GM19452 (cell line): ENCODE measurements at regions not wholly inside any gene's neighbourhood (a gene's known extent, or its start where the extent isn't known, plus 50 kb on each side); places are given as distances from the start of the nearest gene placed in this dataset.
"Not testable (repeated sequence)": the region's sequence is repeated elsewhere in the genome, so short reads cannot be mapped to it uniquely, and the experiment has no call there.

Source experiments
- ATAC-seq: cut with Tn5 transposase; IDR thresholded peaks from one replicate; pipeline ENCODE4 v1.9.1; 2021; ENCODE audit not compliant: unreplicated experiment

- no peak for ATAC-seq
These were observed 1097.6 kb downstream of the JRKL start for GRCh38 chr11:97487387-97487786.

DNA sequence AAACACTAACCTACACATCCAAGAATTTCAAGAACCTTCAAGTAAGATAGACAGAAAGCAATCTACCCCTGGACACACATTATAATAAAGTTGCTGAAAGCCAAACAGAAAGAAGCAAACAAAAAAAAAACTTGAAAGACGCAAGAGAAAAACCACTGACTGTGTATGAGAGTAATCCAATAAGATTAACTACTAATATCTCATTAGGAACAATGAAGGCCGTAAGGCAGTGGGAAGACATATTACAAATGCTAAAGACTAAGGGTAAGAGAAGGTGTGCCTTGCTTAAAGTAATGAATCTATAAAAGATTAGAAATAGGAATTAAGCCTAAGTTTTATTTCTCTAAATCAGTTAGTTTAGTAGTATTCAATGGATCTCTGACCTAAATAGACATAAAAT lies 1109.1 kb downstream of the JRKL start:
- no peak for ATAC-seq

DNA sequence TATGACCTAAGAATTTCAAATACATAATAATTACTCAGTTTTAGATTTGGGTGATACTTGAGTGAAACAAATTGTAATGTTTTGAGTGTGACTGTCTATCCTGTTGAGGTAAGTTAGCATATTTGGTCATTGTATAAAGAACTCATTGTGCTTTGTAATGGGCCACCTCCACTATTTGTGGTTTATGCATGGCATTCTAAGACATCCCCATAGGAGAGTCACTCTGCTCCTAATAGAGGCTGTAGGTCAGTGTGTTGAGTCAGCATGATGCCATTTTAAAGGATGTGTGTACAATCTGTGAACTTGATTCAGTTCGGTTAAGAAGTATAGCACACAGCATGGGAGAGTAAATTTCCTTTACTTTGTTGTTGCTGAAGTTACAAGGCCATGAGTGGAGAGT lies 1112.4 kb downstream of the JRKL start:
- no peak for ATAC-seq

DNA sequence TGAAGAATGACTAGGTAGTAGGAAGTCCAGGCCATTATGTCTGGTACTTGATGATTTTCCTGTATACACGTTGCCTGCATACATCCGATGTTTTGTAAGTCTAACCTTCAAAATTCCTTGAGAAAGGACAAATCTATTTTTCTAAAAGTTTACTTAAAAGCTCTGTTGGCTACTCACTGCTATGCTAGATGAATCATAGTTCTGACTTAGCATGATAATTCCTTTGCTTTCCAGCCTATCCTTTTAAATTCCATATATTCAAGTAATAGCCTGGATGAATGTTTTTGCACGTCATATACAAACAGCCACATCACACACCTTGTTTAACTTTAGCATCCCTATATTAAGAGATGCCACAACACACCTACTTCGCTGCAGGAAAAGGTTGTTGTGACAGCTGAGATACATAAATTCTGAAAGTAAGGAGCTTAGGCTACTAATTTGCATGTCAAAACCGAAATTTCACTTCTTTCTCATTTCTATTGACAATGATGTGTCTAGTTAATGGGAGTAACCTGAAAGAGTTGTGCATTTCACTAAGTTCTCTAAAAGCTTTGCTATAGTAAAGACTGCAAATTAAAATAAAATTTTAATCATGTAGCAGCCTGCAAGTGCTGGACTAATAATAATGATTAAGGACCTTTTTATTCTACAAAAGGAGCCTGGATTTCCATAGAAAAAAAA lies 1116.4 kb downstream of the JRKL start:
- ATAC-seq = no peak

GRCh38 chr11:97514446-97514845 lies 1124.6 kb downstream of the JRKL start:
- ATAC-seq = no peak

DNA sequence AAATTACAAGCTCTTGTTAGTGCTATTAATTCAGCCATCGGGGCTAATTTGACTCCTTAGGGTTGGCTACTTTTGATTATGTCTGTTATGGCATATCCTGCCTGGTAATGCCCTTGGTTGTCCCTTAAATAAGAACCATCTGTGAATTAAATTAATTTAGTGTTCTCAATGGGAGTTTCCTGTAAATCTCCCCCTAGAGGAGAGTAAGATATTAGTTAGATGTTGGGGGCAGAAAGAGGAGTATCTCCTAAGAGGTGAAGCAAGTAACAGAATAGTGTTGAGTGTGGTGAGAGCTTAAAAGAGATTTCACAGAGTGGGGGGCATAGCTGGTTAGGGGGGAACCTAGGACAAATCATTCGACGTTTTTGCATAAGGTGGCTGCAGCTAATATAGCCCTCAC lies 1126.9 kb downstream of the JRKL start:
- no peak for ATAC-seq

GRCh38 chr11:97525273-97525672 lies 1135.5 kb downstream of the JRKL start:
- ATAC-seq = no peak

GRCh38 chr11:97537407-97538150 lies 1147.8 kb downstream of the JRKL start:
- ATAC-seq = no peak

- ATAC-seq = no peak
These were observed 1154.6 kb downstream of the JRKL start for GRCh38 chr11:97544431-97544830.

GRCh38 chr11:97548280-97548679 lies 1158.5 kb downstream of the JRKL start:
- no peak for ATAC-seq

- ATAC-seq = no peak
These were observed 1167.6 kb downstream of the JRKL start for GRCh38 chr11:97557399-97557798.

GRCh38 chr11:97567801-97568200 lies 1178.0 kb downstream of the JRKL start:
- ATAC-seq = no peak

DNA sequence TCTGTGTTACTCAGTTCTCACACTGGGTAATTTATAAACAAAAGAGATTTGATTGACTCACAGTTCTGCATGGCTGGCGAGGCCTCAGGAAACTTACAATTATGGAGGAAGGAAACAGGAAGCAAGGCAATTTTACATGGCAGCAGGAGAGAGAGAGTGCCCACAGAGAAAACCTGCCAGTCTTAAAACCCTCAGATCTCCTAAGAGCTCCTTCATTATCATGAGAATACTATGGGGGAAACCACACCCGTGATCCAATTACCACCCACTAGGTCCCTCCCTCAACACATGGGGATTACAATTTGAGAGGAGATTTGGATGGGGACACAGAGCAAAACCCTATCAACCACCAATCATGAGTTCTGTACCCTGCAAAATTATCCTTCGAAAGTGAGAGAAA lies 1180.8 kb downstream of the JRKL start:
- no peak for ATAC-seq

- ATAC-seq = not testable (repeated sequence)
These were observed 1184.0 kb downstream of the JRKL start for GRCh38 chr11:97573771-97574170.

- ATAC-seq = no peak
These were observed 1185.3 kb downstream of the JRKL start for GRCh38 chr11:97574976-97575665.

GRCh38 chr11:97607291-97608000 lies 1217.6 kb downstream of the JRKL start:
- no peak for ATAC-seq

DNA sequence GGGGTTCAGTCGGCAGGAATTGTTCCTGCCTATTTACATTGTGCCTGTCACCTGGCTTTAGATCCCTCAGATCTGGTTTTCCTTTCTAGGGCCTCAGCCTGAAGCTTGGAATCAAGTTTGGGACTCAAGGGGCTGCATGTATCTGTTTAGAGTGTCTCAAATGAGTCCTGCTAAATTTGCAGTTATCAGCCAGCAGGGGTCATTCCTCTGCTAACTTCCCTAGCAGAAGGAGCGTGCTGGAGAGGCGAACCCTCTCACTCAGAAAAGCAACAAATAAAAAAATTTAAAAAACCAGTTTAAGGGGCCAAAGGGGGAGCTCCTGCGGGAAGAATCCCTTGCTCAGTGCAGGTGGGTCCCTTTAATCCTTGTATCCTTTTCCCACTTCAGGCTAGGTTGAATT lies 1220.2 kb downstream of the JRKL start:
- ATAC-seq = no peak

- ATAC-seq = no peak
These were observed 1221.0 kb downstream of the JRKL start for GRCh38 chr11:97610854-97611253.

DNA sequence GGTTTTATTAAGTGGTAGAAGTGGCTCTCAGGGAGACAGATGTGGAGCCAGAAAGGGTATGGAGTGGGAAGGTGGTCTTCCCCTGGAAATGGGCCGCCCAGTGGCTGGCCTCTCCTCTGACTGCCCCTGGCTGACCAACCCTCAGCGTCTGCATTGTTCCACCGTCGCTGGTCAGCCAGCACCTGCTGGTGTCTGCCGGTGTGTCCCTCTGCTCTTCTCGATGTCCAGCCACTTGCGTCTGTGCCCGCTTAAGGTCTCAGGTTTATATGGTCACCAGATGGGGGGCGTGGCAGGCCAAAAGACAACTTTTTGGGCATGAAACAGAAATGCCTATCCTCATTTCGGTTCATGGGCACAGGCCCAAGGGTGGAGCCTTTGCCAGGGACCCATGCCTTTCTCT lies 1221.5 kb downstream of the JRKL start:
- no peak for ATAC-seq

- ATAC-seq = no peak
These were observed 1224.8 kb downstream of the JRKL start for GRCh38 chr11:97614606-97615005.

DNA sequence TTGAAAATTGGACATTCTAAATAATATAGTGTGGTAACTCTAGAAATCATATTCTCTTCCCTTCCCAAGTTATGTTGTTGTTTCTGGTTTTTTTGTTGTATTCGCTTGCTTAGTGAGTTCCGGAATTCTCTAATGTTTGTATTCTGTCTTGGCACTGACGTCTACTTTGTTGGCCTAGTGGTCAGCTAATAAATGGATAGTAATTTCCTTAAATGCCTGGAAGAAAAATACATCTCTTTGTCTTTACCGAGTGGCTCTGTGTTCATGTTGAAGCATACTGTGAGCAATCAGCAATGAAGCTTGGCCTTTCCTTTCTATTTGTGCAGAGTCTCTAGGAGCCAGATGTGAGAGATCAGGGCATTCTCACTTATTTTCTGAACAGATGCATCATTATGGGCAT lies 1225.7 kb downstream of the JRKL start:
- no peak for ATAC-seq
